ENCODE measurements at regions not wholly inside any gene's neighbourhood (a gene's known extent, or its start where the extent isn't known, plus 50 kb on each side); places are given as distances from the start of the nearest gene placed in this dataset.

DNA sequence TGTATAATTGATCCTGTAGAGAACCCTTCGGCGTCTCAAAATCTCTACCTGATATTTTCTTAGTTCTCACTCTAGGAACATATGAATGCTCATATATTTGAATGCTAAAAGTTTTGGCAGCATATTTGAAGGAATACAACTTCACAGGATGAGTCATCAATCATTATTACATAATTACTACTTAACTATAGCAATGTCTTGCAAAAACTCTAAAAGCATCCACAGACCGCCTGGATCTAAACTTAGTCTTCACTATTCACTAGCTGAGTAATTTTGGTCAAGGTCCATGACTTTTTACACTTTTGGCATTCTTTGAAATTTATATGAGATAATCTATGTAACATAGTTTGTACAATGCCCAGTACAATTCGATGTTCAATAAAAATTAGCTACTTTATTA lies 194.7 kb downstream of the DTHD1 start:
- Histone ChIP-seq H3K9me3 (no peaks in the 10 kb centered on the region), H3K4me1 (no peaks in the 10 kb centered on the region), H3K4me3 (no peak overlapping the region), H3K27ac (no peak overlapping the region), H3K36me3 (no peaks in the 10 kb centered on the region), H3K27me3 (no peaks in the 10 kb centered on the region)
- WGBS, 2 donors: 82 to 85% methylated on average over 4 of the region's 4 CpGs
- TF ChIP-seq POLR2A (IDR thresholded peaks at IDR 0.05): no peak
- TF ChIP-seq, protein P1, sequence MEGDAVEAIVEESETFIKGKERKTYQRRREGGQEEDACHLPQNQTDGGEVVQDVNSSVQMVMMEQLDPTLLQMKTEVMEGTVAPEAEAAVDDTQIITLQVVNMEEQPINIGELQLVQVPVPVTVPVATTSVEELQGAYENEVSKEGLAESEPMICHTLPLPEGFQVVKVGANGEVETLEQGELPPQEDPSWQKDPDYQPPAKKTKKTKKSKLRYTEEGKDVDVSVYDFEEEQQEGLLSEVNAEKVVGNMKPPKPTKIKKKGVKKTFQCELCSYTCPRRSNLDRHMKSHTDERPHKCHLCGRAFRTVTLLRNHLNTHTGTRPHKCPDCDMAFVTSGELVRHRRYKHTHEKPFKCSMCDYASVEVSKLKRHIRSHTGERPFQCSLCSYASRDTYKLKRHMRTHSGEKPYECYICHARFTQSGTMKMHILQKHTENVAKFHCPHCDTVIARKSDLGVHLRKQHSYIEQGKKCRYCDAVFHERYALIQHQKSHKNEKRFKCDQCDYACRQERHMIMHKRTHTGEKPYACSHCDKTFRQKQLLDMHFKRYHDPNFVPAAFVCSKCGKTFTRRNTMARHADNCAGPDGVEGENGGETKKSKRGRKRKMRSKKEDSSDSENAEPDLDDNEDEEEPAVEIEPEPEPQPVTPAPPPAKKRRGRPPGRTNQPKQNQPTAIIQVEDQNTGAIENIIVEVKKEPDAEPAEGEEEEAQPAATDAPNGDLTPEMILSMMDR (IDR thresholded peaks at IDR 0.05): no peak
- no peak for TF ChIP-seq EP300 (IDR thresholded peaks at IDR 0.05)
- DNase-seq (ENCODE audit: low spot score in 2 of 2): no peak

DNA sequence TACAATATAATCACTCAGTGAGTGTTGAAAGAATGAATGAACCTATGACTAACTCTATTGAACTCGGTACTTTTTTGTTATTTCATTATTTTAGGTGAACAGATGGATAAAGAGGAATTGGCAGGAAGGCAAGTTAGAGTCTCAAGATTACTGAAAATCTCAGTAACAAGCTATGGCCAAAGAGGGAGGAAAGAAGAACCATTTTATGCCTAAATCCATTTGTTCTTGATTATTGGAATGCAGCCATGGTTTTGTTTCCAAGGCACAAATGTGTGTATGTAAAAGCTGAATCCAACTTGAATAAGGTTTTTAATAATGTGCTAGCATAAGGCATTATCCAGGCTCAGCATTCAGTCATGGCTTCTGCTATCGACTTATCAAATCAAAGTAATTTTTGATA lies 196.4 kb downstream of the DTHD1 start:
- Histone ChIP-seq H3K36me3 (no peaks in the 10 kb centered on the region), H3K4me1 (no peaks in the 10 kb centered on the region), H3K27me3 (no peaks in the 10 kb centered on the region), H3K4me3 (no peak overlapping the region), H3K27ac (no peak overlapping the region), H3K9me3 (no peaks in the 10 kb centered on the region)
- TF ChIP-seq EP300 (IDR thresholded peaks at IDR 0.05) (no peak), POLR2A (IDR thresholded peaks at IDR 0.05) (no peak)
- TF ChIP-seq, protein P1 (IDR thresholded peaks at IDR 0.05): no peak
- no peak for DNase-seq (ENCODE audit: low spot score in 2 of 2)
- 75 to 85% methylated on average over 2 of the region's 2 CpGs for WGBS, 2 donors

DNA sequence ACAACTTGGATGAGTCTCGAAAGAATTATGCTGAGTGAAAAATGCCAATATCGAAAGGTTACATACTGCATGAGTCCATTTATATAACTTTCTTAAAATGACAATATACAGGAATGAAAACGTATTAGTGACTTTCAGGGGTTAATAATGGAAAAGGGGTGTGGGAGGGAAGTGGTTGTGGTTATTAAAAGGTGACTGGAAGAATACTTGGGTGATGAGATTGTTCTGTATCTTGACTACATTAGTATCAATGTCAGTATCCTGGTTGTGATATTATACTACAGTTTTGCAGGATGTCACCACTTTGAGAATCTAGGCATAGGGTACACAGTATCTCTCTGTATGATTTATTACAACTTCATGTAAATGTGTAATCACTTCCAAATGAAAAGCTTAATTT lies 204.5 kb downstream of the DTHD1 start:
- no peak for DNase-seq (ENCODE audit: low spot score in 2 of 2)
- H3K9me3 ChIP-seq: no peaks in the 10 kb centered on the region
- no peaks in the 10 kb centered on the region for H3K4me1 ChIP-seq
- no peaks in the 10 kb centered on the region for H3K27me3 ChIP-seq
- WGBS, 2 donors: 81 to 89% methylated on average over 3 of the region's 3 CpGs
- TF ChIP-seq EP300 (IDR thresholded peaks at IDR 0.05) (no peak), POLR2A (IDR thresholded peaks at IDR 0.05) (no peak)
- TF ChIP-seq, protein P1 (IDR thresholded peaks at IDR 0.05): no peak
- no peaks in the 10 kb centered on the region for H3K36me3 ChIP-seq
- H3K27ac ChIP-seq: no peak overlapping the region
- no peak overlapping the region for H3K4me3 ChIP-seq

DNA sequence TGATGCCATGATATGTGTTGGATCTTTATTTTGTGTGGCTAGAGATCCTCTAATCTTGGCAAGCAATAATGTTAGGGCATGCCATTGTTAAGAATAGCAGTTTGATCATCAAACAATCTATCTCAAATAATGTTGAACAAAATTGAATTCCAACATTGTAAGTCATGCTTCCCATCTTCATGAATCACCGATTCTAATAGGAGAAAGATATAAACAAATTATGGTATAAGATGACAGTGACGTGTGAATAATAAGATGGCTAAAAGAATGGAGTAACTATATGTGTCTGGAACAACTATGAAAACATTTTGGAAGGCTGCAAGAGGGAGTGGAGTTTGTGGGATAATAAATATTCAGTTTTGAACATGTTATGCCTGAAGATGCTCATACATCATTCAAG lies 208.4 kb downstream of the DTHD1 start:
- no peak for DNase-seq (ENCODE audit: low spot score in 2 of 2)
- Histone ChIP-seq H3K36me3 (no peaks in the 10 kb centered on the region), H3K27ac (no peak overlapping the region), H3K4me1 (no peaks in the 10 kb centered on the region), H3K9me3 (no peaks in the 10 kb centered on the region), H3K27me3 (no peaks in the 10 kb centered on the region), H3K4me3 (no peak overlapping the region)
- WGBS, 2 donors: 59 to 70% methylated on average over 2 of the region's 2 CpGs
- TF ChIP-seq POLR2A (IDR thresholded peaks at IDR 0.05): no peak
- TF ChIP-seq, protein P1 (IDR thresholded peaks at IDR 0.05): no peak
- no peak for TF ChIP-seq EP300 (IDR thresholded peaks at IDR 0.05)

DNA sequence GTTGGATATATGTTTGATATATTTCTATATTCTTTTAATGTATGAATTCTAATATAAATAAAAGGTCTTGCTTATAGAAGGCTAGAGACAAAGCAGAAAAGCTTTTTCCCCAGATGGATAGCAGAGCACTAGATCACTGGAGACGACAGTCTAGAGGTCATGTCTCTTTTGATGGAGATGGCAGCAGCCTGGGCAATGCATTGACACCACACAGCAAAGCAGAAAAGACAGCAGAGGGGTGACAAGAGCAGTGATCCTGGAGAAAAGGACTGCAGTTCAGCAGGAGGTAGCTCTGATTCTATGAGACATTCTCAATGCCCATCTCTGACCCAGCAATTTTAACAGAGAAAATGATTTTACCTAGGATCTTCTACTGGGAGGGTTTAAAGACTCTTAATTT lies 210.6 kb downstream of the DTHD1 start:
- H3K27ac ChIP-seq: no peak overlapping the region
- WGBS, 2 donors: 43 to 46% methylated on average over 1 of the region's 1 CpG
- no peaks in the 10 kb centered on the region for H3K9me3 ChIP-seq
- TF ChIP-seq EP300 (IDR thresholded peaks at IDR 0.05): no peak
- TF ChIP-seq, protein P1 (IDR thresholded peaks at IDR 0.05): no peak
- no peak for TF ChIP-seq POLR2A (IDR thresholded peaks at IDR 0.05)
- H3K4me1 ChIP-seq: no peaks in the 10 kb centered on the region
- no peaks in the 10 kb centered on the region for H3K27me3 ChIP-seq
- no peak for DNase-seq (ENCODE audit: low spot score in 2 of 2)
- H3K4me3 ChIP-seq: no peak overlapping the region
- no peaks in the 10 kb centered on the region for H3K36me3 ChIP-seq
